PC-3 (cell line): ENCODE measurements at regions not wholly inside any gene's neighbourhood (a gene's known extent, or its start where the extent isn't known, plus 50 kb on each side); places are given as distances from the start of the nearest gene placed in this dataset.
"Not testable (repeated sequence)": the region's sequence is repeated elsewhere in the genome, so short reads cannot be mapped to it uniquely, and the experiment has no call there.

Experiments used
- CTCF ChIP-seq: fragments of 300-600 bp; sonication (generic); conservative IDR thresholded peaks from 2 replicates; pipeline ENCODE4 v1.5.1; 2017; ENCODE audit warnings: antibody characterized with exemption, low read depth, mild to moderate bottlenecking, low read length
- EZH2 ChIP-seq: fragments of 300-600 bp; sonication (generic); IDR thresholded peaks from one replicate; pipeline ENCODE4 v1.6.1; 2017; ENCODE audit warnings: antibody characterized with exemption, mild to moderate bottlenecking, low read length; ENCODE audit not compliant: unreplicated experiment
- EZH2phosphoT487 ChIP-seq: fragments of 300-600 bp; sonication (generic); IDR thresholded peaks from 2 replicates; pipeline ENCODE4 v1.6.1; 2018; ENCODE audit warnings: mild to moderate bottlenecking, antibody characterized with exemption, low read length, borderline replicate concordance

DNA sequence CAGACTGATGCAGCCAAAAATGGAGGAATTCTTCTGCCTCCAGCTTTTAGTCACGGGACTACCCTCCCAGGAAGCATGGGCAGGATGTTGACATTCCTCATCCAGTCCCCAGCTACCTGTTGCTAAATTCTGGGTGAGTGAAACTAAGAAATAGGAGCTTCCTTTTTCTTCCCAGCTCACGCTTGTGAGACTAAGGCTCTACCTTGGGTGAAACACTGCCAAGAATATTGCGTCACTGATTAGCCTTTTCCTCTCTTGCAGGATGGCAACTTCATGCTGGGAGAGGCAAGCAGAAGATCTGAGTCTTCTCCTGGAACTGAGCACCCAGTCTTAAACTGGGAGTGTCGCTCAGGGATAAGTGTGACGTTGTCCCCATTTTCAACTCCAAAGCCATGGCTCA is 59.7 kb downstream of the RNU2-63P start:
- not testable (repeated sequence) for TF ChIP-seq CTCF, EZH2, EZH2phosphoT487
